G401 (cell line): ENCODE measurements at regions not wholly inside any gene's neighbourhood (a gene's known extent, or its start where the extent isn't known, plus 50 kb on each side); places are given as distances from the start of the nearest gene placed in this dataset.
"Not testable (repeated sequence)": the region's sequence is repeated elsewhere in the genome, so short reads cannot be mapped to it uniquely, and the experiment has no call there.

Source experiments
- DNase-seq: peaks from one replicate; pipeline ENCODE4 v3.0.0-alpha.2; 2015; ENCODE audit warnings: low spot score
- in situ Hi-C: cut with HindIII; loops from 2 replicates; pipeline ENCODE4 v1.10.0; 2016; ENCODE audit warnings: low sequenced_read_pairs, mixed read lengths

GRCh38 chr20:48535556-48535955 lies 292.2 kb downstream of the PREX1 start:
- in situ Hi-C loops: no loop called here
- no peak for DNase-seq

- in situ Hi-C loops: no loop called here
- no peak for DNase-seq
Observed at GRCh38 chr20:48532028-48532427, 295.8 kb downstream of the PREX1 start.

- in situ Hi-C loops: no loop called here
- DNase-seq: no peak
Observed at GRCh38 chr20:48531505-48531904, 296.3 kb downstream of the PREX1 start.

GRCh38 chr20:48530957-48531356 lies 296.8 kb downstream of the PREX1 start:
- in situ Hi-C loops: no loop called here
- no peak for DNase-seq

GRCh38 chr20:48528346-48528745 lies 299.5 kb downstream of the PREX1 start:
- in situ Hi-C loops: no loop called here
- DNase-seq: no peak

- DNase-seq: no peak
- in situ Hi-C loops: no loop called here
Observed at GRCh38 chr20:48527771-48528170, 300.0 kb downstream of the PREX1 start.

GRCh38 chr20:48526936-48527335 lies 300.9 kb downstream of the PREX1 start:
- in situ Hi-C loops: no loop called here

GRCh38 chr20:48525400-48525799 lies 302.4 kb downstream of the PREX1 start:
- no peak for DNase-seq
- in situ Hi-C loops: no loop called here

More at GRCh38 chr20:48526936-48527335, 300.9 kb downstream of the PREX1 start:
- DNase-seq: peak; percentile 12

GRCh38 chr20:48524582-48524981 lies 303.2 kb downstream of the PREX1 start:
- no peak for DNase-seq
- in situ Hi-C loops: no loop called here

GRCh38 chr20:48523191-48523995 lies 304.4 kb downstream of the PREX1 start:
- no peak for DNase-seq
- in situ Hi-C loops: no loop called here

GRCh38 chr20:48521121-48521520 lies 306.7 kb downstream of the PREX1 start:
- in situ Hi-C loops: no loop called here
- no peak for DNase-seq

- in situ Hi-C loops, DNase-seq: not testable (repeated sequence)
Observed at GRCh38 chr20:48516196-48516595, 311.6 kb downstream of the PREX1 start.

- in situ Hi-C loops, DNase-seq: not testable (repeated sequence)
Observed at GRCh38 chr20:48514577-48514976, 313.2 kb downstream of the PREX1 start.

- in situ Hi-C loops, DNase-seq: not testable (repeated sequence)
Observed at GRCh38 chr20:48512539-48512938, 315.3 kb downstream of the PREX1 start.

GRCh38 chr20:48505066-48505465 lies 322.7 kb downstream of the PREX1 start:
- DNase-seq, in situ Hi-C loops: not testable (repeated sequence)

GRCh38 chr20:48503166-48503815 lies 324.5 kb downstream of the PREX1 start:
- in situ Hi-C loops: no loop called here
- DNase-seq: no peak

- no peak for DNase-seq
- in situ Hi-C loops: no loop called here
Observed at GRCh38 chr20:48502758-48503157, 325.0 kb downstream of the PREX1 start.

- no peak for DNase-seq
- in situ Hi-C loops: no loop called here
Observed at GRCh38 chr20:48502016-48502415, 325.8 kb downstream of the PREX1 start.

- in situ Hi-C loops, DNase-seq: not testable (repeated sequence)
Observed at GRCh38 chr20:48500900-48501299, 326.9 kb downstream of the PREX1 start.

GRCh38 chr20:48498939-48499338 lies 328.9 kb downstream of the PREX1 start:
- in situ Hi-C loops: not testable (repeated sequence)

GRCh38 chr20:48498125-48498524 lies 329.7 kb downstream of the PREX1 start:
- DNase-seq, in situ Hi-C loops: not testable (repeated sequence)

More at GRCh38 chr20:48498939-48499338, 328.9 kb downstream of the PREX1 start:
- not testable (repeated sequence) for DNase-seq
